ENCODE measurements at regions not wholly inside any gene's neighbourhood (a gene's known extent, or its start where the extent isn't known, plus 50 kb on each side); places are given as distances from the start of the nearest gene placed in this dataset.

DNA sequence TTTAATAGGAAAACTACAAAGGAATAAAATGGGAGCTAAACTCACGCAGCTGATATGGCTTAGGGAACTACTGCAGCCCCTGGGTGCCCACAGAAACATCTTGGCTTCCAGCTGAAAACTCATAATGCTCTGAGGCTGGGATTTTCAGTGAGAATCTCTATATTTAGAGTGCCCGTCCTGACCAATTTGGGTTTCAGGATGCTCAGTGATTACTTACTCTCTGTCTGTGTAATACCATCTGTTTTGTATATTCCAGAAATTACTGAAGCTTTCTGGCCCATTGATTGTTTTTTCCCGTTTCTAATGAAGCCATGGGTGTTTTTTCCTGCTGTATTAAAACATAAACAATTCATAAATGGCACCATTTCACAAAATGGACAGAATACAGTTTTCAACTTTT is 50.6 kb upstream of the ZNF385D start:
- no peaks in the 10 kb centered on the region for H3K36me3 Mint-ChIP-seq
- H3K4me1 Mint-ChIP-seq = no peaks in the 10 kb centered on the region
- H3K4me3 Mint-ChIP-seq = no peak overlapping the region
- DNase-seq (ENCODE audit: low spot score in 2 of 2) (no peak), ATAC-seq (no peak)
- H3K27ac Mint-ChIP-seq = no peak overlapping the region
- H3K9me3 Mint-ChIP-seq = peaks cover 2% of the 10 kb centered on the region

GRCh38 chr3:21803604-21804003 is 52.6 kb upstream of the ZNF385D start:
- ATAC-seq (no peak), DNase-seq (ENCODE audit: low spot score in 2 of 2) (no peak)
- no peaks in the 10 kb centered on the region for H3K4me1 Mint-ChIP-seq
- no peak overlapping the region for H3K4me3 Mint-ChIP-seq
- H3K27ac Mint-ChIP-seq = no peak overlapping the region
- H3K36me3 Mint-ChIP-seq = no peaks in the 10 kb centered on the region
- peaks cover 2% of the 10 kb centered on the region for H3K9me3 Mint-ChIP-seq

GRCh38 chr3:21804330-21804729 is 53.3 kb upstream of the ZNF385D start:
- Mint-ChIP-seq H3K27ac (no peak overlapping the region), H3K4me3 (no peak overlapping the region), H3K36me3 (no peaks in the 10 kb centered on the region), H3K4me1 (no peaks in the 10 kb centered on the region), H3K9me3 (peaks cover 5% of the 10 kb centered on the region)
- DNase-seq (ENCODE audit: low spot score in 2 of 2) (no peak), ATAC-seq (no peak)

DNA sequence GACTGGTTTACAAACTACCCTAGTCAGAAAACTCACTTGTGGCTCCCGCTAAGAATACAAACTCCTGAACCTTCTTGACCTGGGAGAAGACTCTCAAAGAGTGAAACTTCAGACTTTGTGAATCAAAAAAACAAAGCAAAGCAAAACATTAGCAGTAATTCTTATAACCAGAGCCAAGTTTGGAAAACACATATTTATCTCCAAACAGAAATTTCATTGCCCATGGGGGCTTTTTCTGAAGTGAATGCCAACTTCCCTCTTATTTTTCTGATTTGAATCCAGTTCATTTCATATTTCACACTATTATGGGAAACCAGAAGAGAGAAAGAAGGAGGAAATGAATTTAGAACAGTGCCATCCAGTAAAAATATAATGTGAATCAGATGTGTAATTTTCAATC is 55.7 kb upstream of the ZNF385D start:
- H3K9me3 Mint-ChIP-seq = peaks cover 7% of the 10 kb centered on the region
- DNase-seq (ENCODE audit: low spot score in 2 of 2) = no peak

GRCh38 chr3:21825684-21826083 is 74.7 kb upstream of the ZNF385D start:
- H3K36me3 Mint-ChIP-seq = no peaks in the 10 kb centered on the region
- no peak overlapping the region for H3K4me3 Mint-ChIP-seq
- ATAC-seq (no peak), DNase-seq (ENCODE audit: low spot score in 2 of 2) (no peak)
- H3K4me1 Mint-ChIP-seq = no peaks in the 10 kb centered on the region
- H3K27ac Mint-ChIP-seq = no peak overlapping the region
- H3K9me3 Mint-ChIP-seq = peaks cover 16% of the 10 kb centered on the region

More for the DNA sequence above, 55.7 kb upstream of the ZNF385D start:
- no peak for ATAC-seq
- H3K27ac Mint-ChIP-seq = no peak overlapping the region
- H3K36me3 Mint-ChIP-seq = no peaks in the 10 kb centered on the region
- no peak overlapping the region for H3K4me3 Mint-ChIP-seq
- H3K4me1 Mint-ChIP-seq = no peaks in the 10 kb centered on the region

GRCh38 chr3:21826416-21826815 is 75.4 kb upstream of the ZNF385D start:
- H3K36me3 Mint-ChIP-seq = no peaks in the 10 kb centered on the region
- DNase-seq (ENCODE audit: low spot score in 2 of 2) = no peak
- no peak overlapping the region for H3K4me3 Mint-ChIP-seq
- H3K27ac Mint-ChIP-seq = no peak overlapping the region
- ATAC-seq = no peak
- H3K4me1 Mint-ChIP-seq = no peaks in the 10 kb centered on the region
- peaks cover 16% of the 10 kb centered on the region for H3K9me3 Mint-ChIP-seq

GRCh38 chr3:21830541-21830940 is 79.5 kb upstream of the ZNF385D start:
- peaks cover 23% of the 10 kb centered on the region for H3K9me3 Mint-ChIP-seq
- H3K4me3 Mint-ChIP-seq = no peak overlapping the region
- H3K27ac Mint-ChIP-seq = no peak overlapping the region
- no peak for ATAC-seq
- no peak for DNase-seq (ENCODE audit: low spot score in 2 of 2)
- H3K36me3 Mint-ChIP-seq = no peaks in the 10 kb centered on the region
- no peaks in the 10 kb centered on the region for H3K4me1 Mint-ChIP-seq

GRCh38 chr3:21835264-21835663 is 84.3 kb upstream of the ZNF385D start:
- Mint-ChIP-seq H3K4me1 (no peaks in the 10 kb centered on the region), H3K9me3 (peaks cover 10% of the 10 kb centered on the region), H3K36me3 (no peaks in the 10 kb centered on the region), H3K4me3 (no peak overlapping the region), H3K27ac (no peak overlapping the region)
- no peak for ATAC-seq
- no peak for DNase-seq (ENCODE audit: low spot score in 2 of 2)

GRCh38 chr3:21836227-21836626 is 85.2 kb upstream of the ZNF385D start:
- Mint-ChIP-seq H3K4me3 (no peak overlapping the region), H3K36me3 (no peaks in the 10 kb centered on the region), H3K4me1 (no peaks in the 10 kb centered on the region), H3K27ac (no peak overlapping the region), H3K9me3 (peaks cover 10% of the 10 kb centered on the region)
- DNase-seq (ENCODE audit: low spot score in 2 of 2) = no peak
- no peak for ATAC-seq

GRCh38 chr3:21839176-21839575 is 88.2 kb upstream of the ZNF385D start:
- ATAC-seq = no peak
- Mint-ChIP-seq H3K4me3 (no peak overlapping the region), H3K27ac (no peak overlapping the region), H3K9me3 (peaks cover 15% of the 10 kb centered on the region), H3K36me3 (no peaks in the 10 kb centered on the region), H3K4me1 (no peaks in the 10 kb centered on the region)
- no peak for DNase-seq (ENCODE audit: low spot score in 2 of 2)

DNA sequence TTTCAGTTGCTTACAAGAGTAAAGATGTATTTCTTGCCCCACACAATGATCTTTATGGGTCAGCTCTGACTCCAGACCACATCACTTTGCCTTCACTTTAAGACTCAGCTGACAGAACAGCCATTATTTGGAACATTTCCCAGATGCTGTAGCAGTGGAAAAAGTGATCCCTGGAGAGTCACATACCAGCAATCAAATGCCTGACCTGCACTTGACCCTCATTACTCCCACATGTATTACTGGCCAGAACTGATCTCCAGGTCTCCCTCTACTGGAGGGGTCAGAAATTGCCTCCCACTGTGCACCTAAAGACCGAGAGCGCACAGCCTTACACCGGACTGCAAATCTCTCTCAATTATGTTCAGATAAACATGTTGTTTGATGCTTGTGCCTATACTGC is 88.6 kb upstream of the ZNF385D start:
- Mint-ChIP-seq H3K4me1 (no peaks in the 10 kb centered on the region), H3K36me3 (no peaks in the 10 kb centered on the region)
- no peak for DNase-seq (ENCODE audit: low spot score in 2 of 2)

DNA sequence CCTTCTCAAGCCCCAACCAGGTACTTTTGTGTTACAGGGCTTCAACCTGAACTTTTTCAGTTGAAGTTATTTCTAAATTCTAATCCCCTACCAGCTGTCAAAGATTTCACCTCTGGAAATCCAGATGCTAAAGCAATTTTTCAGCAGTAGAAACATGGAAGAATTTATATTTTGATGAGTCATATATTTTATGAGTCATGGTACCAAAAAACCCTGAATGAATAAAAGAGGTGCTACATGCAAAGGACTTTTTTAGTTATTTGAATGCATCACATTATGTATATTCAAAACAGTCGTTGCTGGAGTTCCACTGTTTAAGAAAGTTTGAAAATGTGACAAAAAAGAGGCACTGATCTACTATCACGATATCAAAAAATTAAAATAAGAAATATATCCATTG is 96.0 kb upstream of the ZNF385D start:
- ATAC-seq (no peak), DNase-seq (ENCODE audit: low spot score in 2 of 2) (no peak)
- Mint-ChIP-seq H3K27ac (no peak overlapping the region), H3K9me3 (peaks cover 23% of the 10 kb centered on the region), H3K36me3 (no peaks in the 10 kb centered on the region), H3K4me1 (no peaks in the 10 kb centered on the region), H3K4me3 (no peak overlapping the region)

More for the DNA sequence above, 88.6 kb upstream of the ZNF385D start:
- H3K27ac Mint-ChIP-seq = no peak overlapping the region
- H3K4me3 Mint-ChIP-seq = no peak overlapping the region
- no peak for ATAC-seq
- H3K9me3 Mint-ChIP-seq = peaks cover 15% of the 10 kb centered on the region

- no peak for ATAC-seq
- Mint-ChIP-seq H3K9me3 (peaks cover 16% of the 10 kb centered on the region), H3K27ac (no peak overlapping the region), H3K4me1 (no peaks in the 10 kb centered on the region), H3K36me3 (no peaks in the 10 kb centered on the region), H3K4me3 (no peak overlapping the region)
- DNase-seq (ENCODE audit: low spot score in 2 of 2) = no peak
These were observed 108.4 kb upstream of the ZNF385D start for GRCh38 chr3:21859124-21860081.

DNA sequence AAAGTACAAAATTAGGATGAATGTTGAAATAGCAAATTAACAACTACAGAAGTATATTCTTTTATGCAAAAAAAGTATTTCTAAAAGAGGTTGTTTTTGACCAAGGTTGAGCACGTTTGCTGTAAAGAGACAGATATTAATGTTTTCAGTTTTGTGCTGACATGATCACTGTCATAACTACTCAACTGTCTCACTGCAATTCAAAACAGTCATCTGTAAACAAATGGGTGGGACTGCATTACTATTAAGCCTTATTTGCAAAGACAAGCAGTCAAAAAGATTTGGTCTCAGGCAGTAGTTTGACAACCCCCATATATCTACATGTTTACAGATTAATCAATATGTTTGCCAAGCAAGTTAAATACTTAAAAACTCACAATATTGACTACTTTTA is 109.1 kb upstream of the ZNF385D start:
- no peak overlapping the region for H3K4me3 Mint-ChIP-seq
- peaks cover 16% of the 10 kb centered on the region for H3K9me3 Mint-ChIP-seq
- H3K4me1 Mint-ChIP-seq = no peaks in the 10 kb centered on the region
- no peaks in the 10 kb centered on the region for H3K36me3 Mint-ChIP-seq
- DNase-seq (ENCODE audit: low spot score in 2 of 2) = no peak
- no peak overlapping the region for H3K27ac Mint-ChIP-seq
- no peak for ATAC-seq

- H3K4me1 Mint-ChIP-seq = no peaks in the 10 kb centered on the region
- no peak for DNase-seq (ENCODE audit: low spot score in 2 of 2)
- no peaks in the 10 kb centered on the region for H3K36me3 Mint-ChIP-seq
- H3K9me3 Mint-ChIP-seq = peaks cover 12% of the 10 kb centered on the region
- ATAC-seq = no peak
- no peak overlapping the region for H3K4me3 Mint-ChIP-seq
- no peak overlapping the region for H3K27ac Mint-ChIP-seq
These were observed 109.6 kb upstream of the ZNF385D start for GRCh38 chr3:21860657-21861056.

GRCh38 chr3:21876782-21877181 is 125.8 kb upstream of the ZNF385D start:
- Mint-ChIP-seq H3K4me1 (no peaks in the 10 kb centered on the region), H3K27ac (no peak overlapping the region), H3K36me3 (no peaks in the 10 kb centered on the region), H3K4me3 (no peak overlapping the region), H3K9me3 (peaks cover 15% of the 10 kb centered on the region)
- ATAC-seq = no peak
- DNase-seq (ENCODE audit: low spot score in 2 of 2) = no peak
